ENCODE measurements at regions not wholly inside any gene's neighbourhood (a gene's known extent, or its start where the extent isn't known, plus 50 kb on each side); places are given as distances from the start of the nearest gene placed in this dataset.
"Not testable (repeated sequence)": the region's sequence is repeated elsewhere in the genome, so short reads cannot be mapped to it uniquely, and the experiment has no call there.

DNA sequence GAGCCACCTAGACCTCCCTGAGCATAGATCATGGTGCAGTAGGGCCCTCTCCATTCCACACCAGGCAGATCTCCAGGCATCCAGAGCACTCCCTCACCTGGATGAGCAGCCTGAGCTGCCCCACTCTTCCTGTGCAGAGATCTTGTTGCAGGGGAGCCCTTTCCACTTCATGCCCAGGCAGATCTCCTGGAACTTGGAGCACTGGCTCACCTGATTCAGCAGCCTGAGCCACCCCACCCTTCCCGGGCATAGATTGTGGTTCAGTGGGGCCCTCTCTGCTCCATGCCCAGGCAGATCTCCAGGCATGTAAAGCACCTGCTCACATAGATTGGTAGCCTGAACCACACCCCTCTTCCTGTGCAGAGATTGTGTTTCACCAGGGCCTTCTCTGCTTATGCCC lies 78.0 kb downstream of the SEC16B start:
- DNase-seq (ENCODE audit: low spot score) = no peak

DNA sequence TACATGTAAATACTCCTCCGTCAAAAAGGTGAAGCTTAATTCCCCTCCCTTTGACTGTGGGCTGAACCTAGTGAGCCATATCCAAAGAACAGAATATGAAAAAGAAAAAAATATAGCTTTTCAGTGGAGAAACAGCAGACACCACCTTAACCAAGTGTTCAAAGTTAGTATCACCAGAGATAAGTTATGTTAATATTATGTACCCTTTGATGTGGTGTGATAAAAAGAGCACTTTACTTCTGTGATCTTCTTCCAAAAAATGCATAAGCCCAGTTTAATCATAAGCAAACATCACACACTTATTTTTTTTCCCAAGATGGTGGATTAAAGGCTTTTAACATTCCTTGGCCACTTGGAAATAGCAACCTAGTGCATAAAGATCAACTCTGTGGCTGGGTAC lies 79.4 kb downstream of the SEC16B start:
- no peak for DNase-seq (ENCODE audit: low spot score)

DNA sequence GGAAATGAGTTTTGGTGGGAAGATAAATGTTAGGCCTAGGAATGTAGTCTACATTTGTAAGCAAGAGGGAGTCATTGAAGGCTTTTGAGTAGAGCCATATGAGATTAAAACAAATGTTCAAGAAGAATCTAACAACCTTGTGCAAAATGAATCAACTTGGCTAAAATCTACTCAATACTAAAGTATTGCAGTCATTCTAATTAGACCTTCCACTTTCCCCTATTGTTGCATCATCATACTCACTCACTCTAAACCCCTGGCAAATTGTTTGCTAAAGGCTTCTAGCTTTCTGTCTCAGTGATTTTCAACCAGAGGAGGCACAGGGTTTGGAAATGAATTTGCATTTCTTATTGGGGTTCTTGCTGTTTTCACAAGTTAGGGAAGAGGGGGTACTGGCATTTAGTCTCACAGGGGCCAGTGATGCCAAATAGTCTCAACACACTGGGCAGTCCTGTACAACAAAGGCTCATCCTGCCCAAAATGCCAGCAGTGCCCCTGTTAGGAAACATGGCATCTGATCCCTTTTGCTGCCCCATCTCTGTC lies 85.3 kb downstream of the SEC16B start:
- no peak for DNase-seq (ENCODE audit: low spot score)

GRCh38 chr1:177883581-177883980 lies 86.3 kb downstream of the SEC16B start:
- no peak for DNase-seq (ENCODE audit: low spot score)

DNA sequence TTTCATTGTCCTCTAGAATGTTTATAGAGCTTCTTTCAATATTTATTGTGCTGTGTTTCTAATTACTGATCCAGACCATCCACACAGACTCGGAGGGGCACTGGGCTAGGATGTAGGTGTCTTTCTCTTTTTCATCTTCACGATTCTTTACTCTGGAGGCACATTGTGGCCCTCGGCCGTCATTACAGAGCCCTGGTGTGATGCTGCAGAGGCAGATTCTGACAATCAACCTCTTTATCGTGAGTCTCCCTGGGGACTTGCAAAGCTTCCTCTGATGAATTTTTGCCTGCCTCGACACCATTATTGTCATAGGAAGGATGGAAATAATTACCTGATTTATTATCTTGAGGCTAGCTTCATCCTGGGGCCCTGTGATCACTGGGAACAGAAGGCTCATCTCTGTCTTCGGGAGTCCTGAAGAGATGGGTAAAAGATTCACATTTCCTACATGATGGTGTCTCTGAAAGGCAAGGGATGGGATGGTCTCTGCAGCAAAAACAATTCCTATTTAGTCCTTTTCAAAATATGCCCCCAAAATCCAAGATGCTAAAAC lies 89.4 kb downstream of the SEC16B start:
- DNase-seq (ENCODE audit: low spot score) = no peak

GRCh38 chr1:177877086-177877485 lies 92.8 kb downstream of the SEC16B start:
- DNase-seq (ENCODE audit: low spot score) = no peak

DNA sequence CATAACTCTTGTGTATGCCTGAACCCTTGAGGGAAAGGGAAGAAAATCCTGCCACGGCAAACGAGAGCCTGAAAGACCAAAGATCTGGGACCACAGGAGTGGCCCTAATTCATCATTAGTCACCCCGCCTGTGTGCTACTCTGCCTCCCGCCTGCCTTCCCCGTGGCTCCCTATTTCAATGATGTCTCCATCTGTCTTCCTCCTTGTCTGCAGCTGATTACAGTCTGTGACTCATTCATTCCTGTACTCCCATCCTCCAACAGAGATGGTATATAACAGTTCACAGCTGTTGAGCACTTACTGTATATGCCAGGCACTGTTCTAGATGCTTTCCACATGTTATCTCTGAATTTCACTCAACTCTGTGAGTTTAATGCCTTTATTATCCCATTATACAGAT lies 96.6 kb downstream of the SEC16B start:
- no peak for DNase-seq (ENCODE audit: low spot score)

- no peak for DNase-seq (ENCODE audit: low spot score)
These were observed 97.5 kb downstream of the SEC16B start for GRCh38 chr1:177872308-177872900.

- DNase-seq (ENCODE audit: low spot score) = no peak
These were observed 98.1 kb downstream of the SEC16B start for GRCh38 chr1:177871613-177872307.

- DNase-seq (ENCODE audit: low spot score) = no peak
These were observed 100.3 kb downstream of the SEC16B start for GRCh38 chr1:177869586-177869985.

DNA sequence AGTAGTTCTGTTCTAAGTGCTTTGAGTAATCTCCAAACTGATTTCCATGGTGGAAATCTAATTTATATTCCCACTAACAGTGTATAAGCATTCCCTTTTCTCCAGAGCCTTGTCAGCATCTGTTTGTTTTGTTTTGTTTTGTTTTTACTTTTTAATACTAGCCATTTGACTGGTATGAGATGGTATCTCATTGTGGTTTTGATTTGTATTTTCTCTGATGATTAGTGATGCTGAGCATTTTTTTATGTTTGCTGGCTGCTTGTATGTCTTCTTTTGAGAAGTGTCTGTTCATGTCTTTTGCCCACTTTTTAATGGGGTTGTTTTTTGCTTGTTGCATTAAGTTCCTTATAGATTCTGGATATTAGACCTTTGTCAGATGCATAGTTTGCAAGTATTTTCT lies 100.8 kb downstream of the SEC16B start:
- not testable (repeated sequence) for DNase-seq (ENCODE audit: low spot score)

DNA sequence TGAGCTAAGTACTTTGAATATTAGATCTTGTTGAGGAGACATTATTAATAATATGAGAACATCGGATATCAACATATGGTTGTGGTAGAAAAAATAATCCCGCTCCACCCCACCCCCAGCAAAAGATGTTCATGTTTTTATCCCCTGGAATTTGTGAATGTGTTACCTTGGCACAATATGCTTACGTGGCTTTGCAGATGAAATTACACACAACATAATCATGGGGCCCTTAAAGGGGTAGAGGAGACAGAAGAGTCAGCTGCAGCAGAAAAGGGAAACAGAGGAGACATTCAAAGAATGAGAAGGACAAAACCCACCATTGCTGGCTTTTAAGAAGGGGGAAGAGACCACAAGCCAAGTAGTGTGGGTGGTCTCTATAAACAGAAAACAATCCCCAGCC lies 104.1 kb downstream of the SEC16B start:
- DNase-seq (ENCODE audit: low spot score) = no peak

- DNase-seq (ENCODE audit: low spot score) = peak; percentile 82
These were observed 105.1 kb downstream of the SEC16B start for GRCh38 chr1:177864538-177865305.

- DNase-seq (ENCODE audit: low spot score) = no peak
These were observed 106.1 kb downstream of the SEC16B start for GRCh38 chr1:177863796-177864195.

GRCh38 chr1:177862916-177863315 lies 106.9 kb downstream of the SEC16B start:
- DNase-seq (ENCODE audit: low spot score) = no peak

DNA sequence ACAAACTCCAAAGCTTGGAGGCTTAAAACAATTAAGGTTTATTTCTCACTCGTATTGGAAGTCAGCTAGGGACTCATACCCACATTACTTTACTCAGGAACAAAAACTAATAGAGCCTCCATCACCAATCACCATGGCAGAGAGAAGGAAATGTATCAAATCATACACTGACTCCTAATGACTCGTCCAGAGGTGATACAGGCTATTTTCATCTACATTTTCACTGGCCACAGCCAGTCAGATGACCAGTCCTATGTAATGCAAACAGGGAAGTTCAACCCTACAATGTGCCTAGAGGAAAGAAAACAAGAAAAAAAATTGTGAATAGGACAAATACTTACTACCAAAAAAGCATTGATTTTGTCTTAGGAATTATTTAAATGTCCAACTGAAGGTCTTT lies 110.3 kb downstream of the SEC16B start:
- DNase-seq (ENCODE audit: low spot score) = no peak

- DNase-seq (ENCODE audit: low spot score) = no peak
These were observed 111.5 kb downstream of the SEC16B start for GRCh38 chr1:177858332-177858821.

GRCh38 chr1:177857285-177857684 lies 112.6 kb downstream of the SEC16B start:
- no peak for DNase-seq (ENCODE audit: low spot score)

GRCh38 chr1:177854951-177855350 lies 114.9 kb downstream of the SEC16B start:
- no peak for DNase-seq (ENCODE audit: low spot score)

DNA sequence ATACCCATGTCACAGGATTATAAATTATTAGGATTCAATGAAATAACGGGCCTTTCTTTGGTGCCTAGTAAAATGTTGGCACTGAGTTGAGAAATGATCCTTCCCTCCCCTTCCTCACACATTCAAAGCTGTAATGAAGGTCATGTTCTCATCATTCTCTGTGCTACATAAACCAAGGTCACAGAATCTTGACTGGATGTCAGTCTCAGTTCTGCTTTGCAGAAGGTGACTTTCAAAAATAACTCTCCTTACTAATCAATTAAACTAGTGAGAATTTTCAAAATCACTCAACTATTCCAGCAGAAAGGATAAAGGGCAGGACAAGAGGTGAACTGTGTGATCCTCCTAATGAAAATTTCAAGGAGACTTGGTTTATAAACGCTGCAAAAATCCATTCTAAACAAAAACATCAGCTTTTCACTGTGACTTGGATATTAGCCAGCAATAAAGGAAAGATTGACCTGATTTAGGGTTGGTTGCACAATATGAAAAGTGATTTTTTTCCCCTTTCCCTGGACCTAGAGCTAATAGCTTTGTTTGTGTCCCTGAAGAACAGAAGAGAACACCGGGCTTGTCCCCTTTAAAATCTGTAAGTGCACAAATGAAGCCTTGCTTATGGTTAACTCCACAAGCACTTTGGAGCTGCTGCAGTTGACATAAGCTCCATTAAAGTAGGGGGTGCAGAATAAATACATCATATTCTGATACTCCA lies 120.1 kb downstream of the SEC16B start:
- DNase-seq (ENCODE audit: low spot score) = no peak

- no peak for DNase-seq (ENCODE audit: low spot score)
These were observed 120.7 kb downstream of the SEC16B start for GRCh38 chr1:177849130-177849529.

DNA sequence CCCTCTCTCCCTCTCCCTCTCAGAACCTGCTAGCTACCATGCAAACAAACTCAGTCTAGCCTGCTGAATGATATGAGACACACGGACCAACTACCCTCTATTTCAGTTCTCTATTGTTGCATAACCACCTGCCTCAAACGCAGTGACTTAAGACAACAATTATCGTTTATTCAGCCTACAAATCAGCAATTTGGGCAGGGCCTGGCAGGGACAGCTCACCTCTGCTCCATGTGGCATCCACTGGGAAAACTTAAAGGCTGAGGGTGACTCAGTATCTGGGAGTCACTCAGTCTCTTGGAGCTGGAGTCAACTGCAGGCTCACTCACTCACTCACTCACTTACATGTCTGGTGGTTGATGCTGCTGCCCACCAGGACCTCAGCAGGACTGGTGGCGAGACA lies 121.3 kb downstream of the SEC16B start:
- DNase-seq (ENCODE audit: low spot score) = no peak

Data from globus pallidus (tissue), 1 donor.